NCI-H524 treated with DMSO at 0.1 percent for 48 hours (cell line): ENCODE measurements at regions not wholly inside any gene's neighbourhood (a gene's known extent, or its start where the extent isn't known, plus 50 kb on each side); places are given as distances from the start of the nearest gene placed in this dataset.
"Not testable (repeated sequence)": the region's sequence is repeated elsewhere in the genome, so short reads cannot be mapped to it uniquely, and the experiment has no call there.

Source experiments
- DNase-seq: peaks from one replicate; lab custom pipeline; 2025; lab: John Stamatoyannopoulos, UW

GRCh38 chr9:12271421-12271891 is 421.7 kb upstream of the TYRP1 start:
- DNase-seq = no peak

GRCh38 chr9:12272471-12273120 is 420.6 kb upstream of the TYRP1 start:
- DNase-seq = no peak

- no peak for DNase-seq
Observed at GRCh38 chr9:12274577-12274976, 418.6 kb upstream of the TYRP1 start.

GRCh38 chr9:12276505-12276904 is 416.7 kb upstream of the TYRP1 start:
- no peak for DNase-seq

- DNase-seq = no peak
Observed at GRCh38 chr9:12289711-12290110, 403.5 kb upstream of the TYRP1 start.

- peak; percentile 3 for DNase-seq
Observed at GRCh38 chr9:12290166-12290869, 402.9 kb upstream of the TYRP1 start.

GRCh38 chr9:12305211-12305610 is 388.0 kb upstream of the TYRP1 start:
- DNase-seq = no peak

GRCh38 chr9:12314589-12314988 is 378.6 kb upstream of the TYRP1 start:
- no peak for DNase-seq

- peak; percentile 52 for DNase-seq
Observed at GRCh38 chr9:12318732-12319685, 374.2 kb upstream of the TYRP1 start.

GRCh38 chr9:12329623-12329985 is 363.6 kb upstream of the TYRP1 start:
- DNase-seq = no peak

GRCh38 chr9:12333966-12334365 is 359.2 kb upstream of the TYRP1 start:
- DNase-seq = not testable (repeated sequence)

GRCh38 chr9:12350775-12351174 is 342.4 kb upstream of the TYRP1 start:
- DNase-seq = no peak

- peak; percentile 28 for DNase-seq
Observed at GRCh38 chr9:12351293-12352044, 341.7 kb upstream of the TYRP1 start.

GRCh38 chr9:12352045-12352315 is 341.2 kb upstream of the TYRP1 start:
- DNase-seq = no peak

- no peak for DNase-seq
Observed at GRCh38 chr9:12363439-12363838, 329.7 kb upstream of the TYRP1 start.

- no peak for DNase-seq
Observed at GRCh38 chr9:12368569-12368968, 324.6 kb upstream of the TYRP1 start.

- DNase-seq = no peak
Observed at GRCh38 chr9:12391839-12392509, 301.2 kb upstream of the TYRP1 start.

GRCh38 chr9:12394105-12394504 is 299.1 kb upstream of the TYRP1 start:
- no peak for DNase-seq

GRCh38 chr9:12403721-12404120 is 289.5 kb upstream of the TYRP1 start:
- DNase-seq = no peak

GRCh38 chr9:12413986-12414385 is 279.2 kb upstream of the TYRP1 start:
- DNase-seq = no peak

- no peak for DNase-seq
Observed at GRCh38 chr9:12414514-12414913, 278.7 kb upstream of the TYRP1 start.

- no peak for DNase-seq
Observed at GRCh38 chr9:12415361-12415760, 277.8 kb upstream of the TYRP1 start.
